Naive thymus-derived CD4-positive, alpha-beta T cell (primary cell): ENCODE measurements at regions not wholly inside any gene's neighbourhood (a gene's known extent, or its start where the extent isn't known, plus 50 kb on each side); places are given as distances from the start of the nearest gene placed in this dataset.
A peak's percentile ranks its signal among the peaks of the same experiment; 100 is the strongest.

ENCODE experiments used
- ATAC-seq: fragments of 150-1000 bp; cut with Tn5 transposase; 2 replicates; pipeline ENCODE4 v1.10.0; 2021; ENCODE audit warnings: mild to moderate bottlenecking, moderate library complexity
- CTCF ChIA-PET: fragments of 350-600 bp; sonication (Branson Sonifier 250); formaldehyde crosslinking; loops from one replicate; lab custom pipeline; 2021; ENCODE audit warnings: antibody characterized with exemption; lab: Charles Lee
- POLR2A ChIA-PET: fragments of 350-600 bp; sonication (Branson Sonifier 250); formaldehyde crosslinking; loops from one replicate; lab custom pipeline; 2021; ENCODE audit warnings: antibody characterized with exemption, inconsistent platforms; lab: Charles Lee
- DNase-seq, 9 donors: peaks; one replicate each; pipeline versions ENCODE4 v3.0.0 to v3.0.0-alpha.2; 2020 to 2022; ENCODE audit warnings: mixed read lengths in 1 of 9
- H3K27ac ChIP-seq: one replicate; pipeline ENCODE4 v1.7.0; 2013; ENCODE audit warnings: mild to moderate bottlenecking, low read depth, low read length, moderate library complexity
- H3K27me3 ChIP-seq, 2 donors: one replicate each; pipeline ENCODE4 v1.7.0; 2013; ENCODE audit warnings: low read length in 2 of 2, mild to moderate bottlenecking in 2 of 2, moderate library complexity in 2 of 2; ENCODE audit not compliant: control insufficient read depth in 2 of 2, insufficient read depth in 2 of 2
- H3K36me3 ChIP-seq, 3 experiments: 1 replicate in 2 of 3; 2 replicates in 1 of 3; pipeline ENCODE4 v1.7.0; 2013; ENCODE audit warnings: low read length in 3 of 3, mild to moderate bottlenecking in 3 of 3, moderate library complexity in 1 of 3; ENCODE audit not compliant: insufficient read depth in 3 of 3, control insufficient read depth in 2 of 3
- H3K4me1 ChIP-seq, 2 donors: one replicate each; pipeline ENCODE4 v1.7.0; 2013; ENCODE audit warnings: low read length in 2 of 2, mild to moderate bottlenecking in 2 of 2, moderate library complexity in 1 of 2; ENCODE audit not compliant: control insufficient read depth in 2 of 2, insufficient read depth in 2 of 2
- H3K4me3 ChIP-seq: 2 replicates; pipeline ENCODE4 v1.7.0; 2013; ENCODE audit warnings: mild to moderate bottlenecking, low read length
- H3K9me3 ChIP-seq, 3 experiments: 1 replicate in 2 of 3; 2 replicates in 1 of 3; pipeline ENCODE4 v1.7.0; 2013; ENCODE audit warnings: low read length in 3 of 3; ENCODE audit not compliant: control insufficient read depth in 2 of 3
- H3K27ac Mint-ChIP-seq, 9 donors: one replicate each; pipeline ENCODE4 v1.8.0; 2020 to 2022; ENCODE audit warnings: mixed read lengths in 9 of 9, mild to moderate bottlenecking in 8 of 9, moderate library complexity in 5 of 9, inconsistent platforms in 2 of 9
- H3K27me3 Mint-ChIP-seq, 5 donors: one replicate each; pipeline ENCODE4 v1.8.0; 2021 to 2022; ENCODE audit warnings: mixed read lengths in 5 of 5, mild to moderate bottlenecking in 1 of 5
- H3K36me3 Mint-ChIP-seq, 5 donors: one replicate each; pipeline ENCODE4 v1.8.0; 2020 to 2022; ENCODE audit warnings: mixed read lengths in 5 of 5, mild to moderate bottlenecking in 3 of 5, inconsistent platforms in 1 of 5
- H3K4me1 Mint-ChIP-seq, 7 donors: one replicate each; pipeline ENCODE4 v1.8.0; 2020 to 2022; ENCODE audit warnings: mixed read lengths in 7 of 7, mild to moderate bottlenecking in 3 of 7, inconsistent platforms in 1 of 7
- H3K4me3 Mint-ChIP-seq, 10 donors: one replicate each; pipeline ENCODE4 v1.8.0; 2020 to 2022; ENCODE audit warnings: mild to moderate bottlenecking in 10 of 10, mixed read lengths in 10 of 10, moderate library complexity in 6 of 10, inconsistent platforms in 2 of 10
- H3K9me3 Mint-ChIP-seq, 11 donors: one replicate each; pipeline ENCODE4 v1.8.0; 2020 to 2022; ENCODE audit warnings: mixed read lengths in 11 of 11, mild to moderate bottlenecking in 4 of 11, inconsistent platforms in 1 of 11, moderate library complexity in 1 of 11
- intact Hi-C, 2 donors: fragments of 100-400 bp; cut with micrococcal nuclease; formaldehyde crosslinking; loops; one replicate each; pipeline ENCODE4 v1.15.1; 2023

- Histone ChIP-seq H3K4me3 (no peak overlapping the region), H3K9me3 (no peaks in the 10 kb centered on the region), H3K4me1 (no peaks in the 10 kb centered on the region), H3K27ac (no peak overlapping the region), H3K27me3 (no peaks in the 10 kb centered on the region), H3K36me3 (no peaks in the 10 kb centered on the region)
- POLR2A ChIA-PET: no interaction called here
- peak overlapping the region in 1 of 9 donors; percentile 9 for H3K27ac Mint-ChIP-seq
- peaks cover 0 to 9% (median 0%) of the 10 kb centered on the region in 5 donors for H3K27me3 Mint-ChIP-seq
- intact Hi-C loops: no loop called here
- H3K4me1 Mint-ChIP-seq: peaks cover 0 to 11% (median 5%) of the 10 kb centered on the region in 7 donors
- H3K9me3 Mint-ChIP-seq: peaks cover 0 to 2% (median 0%) of the 10 kb centered on the region in 11 donors
- CTCF ChIA-PET: interaction anchor here (1.3 kb wide), 1 partner anchor 8 kb away, joined by 4 read pairs; no protein-coding TSS in a partner anchor
- DNase-seq: no peak
- no peak for ATAC-seq
- H3K4me3 Mint-ChIP-seq: no peak overlapping the region
- H3K36me3 Mint-ChIP-seq: no peaks in the 10 kb centered on the region
Observed at GRCh38 chr4:74615411-74615810, 170.5 kb downstream of the AREG start.

GRCh38 chr4:74618166-74618565, 173.2 kb downstream of the AREG start:
- no peaks in the 10 kb centered on the region for H3K9me3 ChIP-seq
- H3K4me1 Mint-ChIP-seq: peaks cover 0 to 14% (median 7%) of the 10 kb centered on the region in 7 donors
- H3K36me3 ChIP-seq: no peaks in the 10 kb centered on the region
- ATAC-seq: no peak
- H3K4me3 ChIP-seq: no peak overlapping the region
- peaks cover 0 to 9% (median 0%) of the 10 kb centered on the region in 5 donors for H3K27me3 Mint-ChIP-seq
- intact Hi-C loops: no loop called here
- H3K36me3 Mint-ChIP-seq: no peaks in the 10 kb centered on the region
- no peak overlapping the region for H3K4me3 Mint-ChIP-seq
- ChIA-PET POLR2A (no interaction called here), CTCF (interaction anchor here (0.6 kb wide), 1 partner anchor 241 kb away, joined by 5 read pairs; no protein-coding TSS in a partner anchor)
- no peak for DNase-seq
- no peaks in the 10 kb centered on the region for H3K27me3 ChIP-seq
- H3K9me3 Mint-ChIP-seq: peaks cover 0 to 2% (median 0%) of the 10 kb centered on the region in 11 donors
- no peak overlapping the region for H3K27ac Mint-ChIP-seq
- peaks cover 0 to 1% of the 10 kb centered on the region in 2 donors for H3K4me1 ChIP-seq
- no peak overlapping the region for H3K27ac ChIP-seq

GRCh38 chr4:74618659-74619058, 173.7 kb downstream of the AREG start:
- ATAC-seq (no peak), DNase-seq (no peak)
- Histone ChIP-seq H3K4me3 (no peak overlapping the region), H3K27me3 (no peaks in the 10 kb centered on the region), H3K27ac (no peak overlapping the region), H3K4me1 (peaks cover 0 to 4% of the 10 kb centered on the region in 2 donors), H3K9me3 (no peaks in the 10 kb centered on the region), H3K36me3 (no peaks in the 10 kb centered on the region)
- intact Hi-C loops: no loop called here
- Mint-ChIP-seq H3K4me1 (peaks cover 0 to 19% (median 11%) of the 10 kb centered on the region in 7 donors), H3K4me3 (no peak overlapping the region), H3K27me3 (peaks cover 0 to 5% (median 0%) of the 10 kb centered on the region in 5 donors), H3K9me3 (peaks cover 0 to 2% (median 0%) of the 10 kb centered on the region in 11 donors), H3K36me3 (no peaks in the 10 kb centered on the region), H3K27ac (no peak overlapping the region)
- POLR2A ChIA-PET: no interaction called here
- CTCF ChIA-PET: interaction anchor here (0.6 kb wide), 1 partner anchor 241 kb away, joined by 5 read pairs; no protein-coding TSS in a partner anchor

- ChIA-PET CTCF (interaction anchor here (0.8 kb wide), 1 partner anchor 51 kb away, joined by 3 read pairs; no protein-coding TSS in a partner anchor), POLR2A (no interaction called here)
- no peaks in the 10 kb centered on the region for H3K36me3 ChIP-seq
- H3K4me3 ChIP-seq: no peak overlapping the region
- Mint-ChIP-seq H3K9me3 (peaks cover 0 to 2% (median 0%) of the 10 kb centered on the region in 11 donors), H3K4me3 (no peak overlapping the region), H3K36me3 (no peaks in the 10 kb centered on the region), H3K27ac (no peak overlapping the region), H3K27me3 (peaks cover 0 to 5% (median 0%) of the 10 kb centered on the region in 5 donors), H3K4me1 (peaks cover 5 to 33% (median 24%) of the 10 kb centered on the region in 7 donors)
- no peak for ATAC-seq
- no peak overlapping the region for H3K27ac ChIP-seq
- peaks cover 0 to 14% of the 10 kb centered on the region in 2 donors for H3K4me1 ChIP-seq
- no peaks in the 10 kb centered on the region for H3K9me3 ChIP-seq
- intact Hi-C loops: loop anchor here in 1 of 2 donors (5.0 kb wide), 2 partner anchors 83 to 223 kb away; no protein-coding TSS in a partner anchor
- DNase-seq: no peak
- H3K27me3 ChIP-seq: no peaks in the 10 kb centered on the region
Observed at GRCh38 chr4:74619931-74620702, 174.2 kb downstream of the BTC start.

DNA sequence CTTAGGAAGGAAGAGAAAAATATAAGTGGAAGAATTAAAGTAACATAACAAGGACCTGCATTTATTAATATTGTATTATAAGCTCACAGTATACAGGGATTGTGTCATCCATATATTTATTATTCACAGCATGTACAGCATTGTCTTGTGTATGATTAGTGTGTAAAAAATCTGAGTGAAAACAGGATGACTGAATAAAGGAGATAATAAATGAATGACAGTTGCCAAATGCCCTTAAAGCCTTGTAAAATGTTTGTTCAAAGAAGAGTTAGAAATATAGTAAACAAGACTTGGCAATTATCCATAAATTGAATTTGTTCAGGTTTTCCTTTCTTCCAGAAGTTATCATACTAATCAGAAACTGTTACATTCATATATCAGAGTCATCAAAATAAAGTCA, 172.7 kb downstream of the BTC start:
- DNase-seq (no peak), ATAC-seq (no peak)
- intact Hi-C loops: loop anchor here in 1 of 2 donors (5.0 kb wide), 2 partner anchors 84 to 224 kb away; no protein-coding TSS in a partner anchor
- H3K4me3 ChIP-seq: no peak overlapping the region
- no peak overlapping the region for H3K27ac ChIP-seq
- no peaks in the 10 kb centered on the region for H3K9me3 ChIP-seq
- no peaks in the 10 kb centered on the region for H3K36me3 Mint-ChIP-seq
- H3K9me3 Mint-ChIP-seq: peaks cover 0 to 2% (median 0%) of the 10 kb centered on the region in 11 donors
- H3K27me3 Mint-ChIP-seq: peaks cover 0 to 5% (median 0%) of the 10 kb centered on the region in 5 donors
- ChIA-PET CTCF (no interaction called here), POLR2A (no interaction called here)
- no peak overlapping the region for H3K4me3 Mint-ChIP-seq
- H3K27ac Mint-ChIP-seq: no peak overlapping the region
- H3K36me3 ChIP-seq: no peaks in the 10 kb centered on the region
- H3K4me1 Mint-ChIP-seq: peaks cover 7 to 37% (median 35%) of the 10 kb centered on the region in 7 donors
- H3K27me3 ChIP-seq: no peaks in the 10 kb centered on the region
- H3K4me1 ChIP-seq: peaks cover 0 to 20% of the 10 kb centered on the region in 2 donors

GRCh38 chr4:74623041-74623440, 171.3 kb downstream of the BTC start:
- peaks cover 7 to 48% (median 37%) of the 10 kb centered on the region in 7 donors for H3K4me1 Mint-ChIP-seq
- no peaks in the 10 kb centered on the region for H3K9me3 Mint-ChIP-seq
- Histone ChIP-seq H3K9me3 (no peaks in the 10 kb centered on the region), H3K27me3 (no peaks in the 10 kb centered on the region), H3K36me3 (no peaks in the 10 kb centered on the region), H3K27ac (no peak overlapping the region), H3K4me3 (no peak overlapping the region), H3K4me1 (peaks cover 0 to 20% of the 10 kb centered on the region in 2 donors)
- intact Hi-C loops: loop anchor here (1.0 to 5.0 kb wide), 7 partner anchors 48 to 395 kb away; no protein-coding TSS in a partner anchor
- peak in 6 of 9 donors; percentile 4 to 47 (median 34) for DNase-seq
- H3K27me3 Mint-ChIP-seq: peaks cover 0 to 5% (median 0%) of the 10 kb centered on the region in 5 donors
- H3K36me3 Mint-ChIP-seq: no peaks in the 10 kb centered on the region
- peak; percentile 70 for ATAC-seq
- ChIA-PET CTCF (interaction anchor here (0.6 to 1.6 kb wide), 7 partner anchors 8 to 394 kb away, joined by 3 to 6 read pairs (median 4); no protein-coding TSS in a partner anchor), POLR2A (no interaction called here)
- H3K4me3 Mint-ChIP-seq: peak overlapping the region in 2 of 10 donors; percentile 0 to 29
- H3K27ac Mint-ChIP-seq: peak overlapping the region in 2 of 9 donors; percentile 4 to 8
